ENCODE measurements at regions not wholly inside any gene's neighbourhood (a gene's known extent, or its start where the extent isn't known, plus 50 kb on each side); places are given as distances from the start of the nearest gene placed in this dataset.

DNA sequence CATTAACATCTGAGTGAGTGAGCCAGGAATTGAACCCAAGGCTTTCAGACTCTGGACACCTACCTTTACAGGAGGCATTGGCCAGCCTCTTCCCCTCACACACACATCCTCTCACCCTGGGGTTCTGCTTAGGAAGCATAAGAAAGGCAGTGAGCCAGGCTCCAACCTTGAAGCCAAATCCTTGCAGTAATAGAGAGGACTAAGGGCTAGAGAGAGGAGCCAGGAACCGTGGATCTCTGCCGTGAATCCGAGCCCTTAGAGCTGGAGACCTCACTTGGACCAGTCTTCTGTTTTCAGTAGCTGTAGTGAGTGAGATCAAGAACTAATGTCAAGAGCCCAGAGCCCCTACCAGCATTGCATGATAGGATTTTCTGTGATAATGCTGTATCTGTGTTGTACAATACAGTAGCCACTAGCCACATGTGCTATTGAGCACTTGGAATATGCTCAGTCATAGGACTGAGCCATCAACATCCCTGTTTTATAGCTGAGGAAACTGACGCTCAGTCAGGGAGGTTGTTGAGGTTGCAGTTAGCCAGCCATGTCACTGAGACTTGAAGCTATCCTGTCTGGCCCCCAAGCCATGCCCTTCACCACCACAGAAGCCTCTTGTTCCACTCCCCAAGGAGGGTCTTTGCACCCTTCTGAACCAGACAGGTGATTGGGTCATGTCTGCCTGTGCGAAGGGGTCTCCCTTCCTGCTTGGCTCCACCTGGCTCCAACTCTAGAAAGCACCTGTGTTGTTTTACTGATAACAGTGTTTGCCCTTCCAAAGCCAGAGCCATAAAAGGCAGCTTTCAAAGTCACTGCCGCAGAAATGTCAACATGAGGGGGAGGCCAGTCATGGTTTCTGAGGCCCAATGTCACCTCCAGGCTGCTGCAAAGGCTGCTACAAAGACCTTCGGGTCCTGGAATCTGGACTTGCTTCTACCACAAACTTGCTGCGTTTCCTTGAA lies 101.1 kb upstream of the JUN start:
- DNase-seq: peak; percentile 56
- intact Hi-C loops (cut with micrococcal nuclease): loop anchor here (10.0 kb wide), 1 partner anchor 70 kb away; no protein-coding TSS in a partner anchor
- peak; percentile 39 for ATAC-seq

DNA sequence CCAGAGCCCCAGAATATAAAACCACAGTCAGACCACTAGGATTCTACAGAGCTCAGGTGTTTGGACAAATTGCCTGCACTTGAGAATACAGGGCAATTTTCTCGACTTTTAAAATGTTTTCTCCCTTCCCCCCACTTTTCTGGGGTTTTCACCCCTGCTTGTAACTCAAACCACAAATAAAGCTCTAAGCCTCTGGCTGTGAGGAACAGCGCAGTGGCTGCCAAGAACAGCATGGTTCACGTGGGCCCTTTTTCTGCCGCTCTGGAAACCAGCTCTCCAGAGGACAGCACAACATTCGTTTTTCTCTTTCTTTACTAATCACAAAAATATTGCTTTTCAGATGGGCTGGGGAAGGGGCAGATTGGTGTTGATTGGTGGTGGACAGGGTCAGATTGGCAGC lies 102.2 kb upstream of the JUN start:
- intact Hi-C loops (cut with micrococcal nuclease): loop anchor here (10.0 kb wide), 1 partner anchor 71 kb away; no protein-coding TSS in a partner anchor
- DNase-seq (peak; percentile 70), ATAC-seq (peak; percentile 61)

DNA sequence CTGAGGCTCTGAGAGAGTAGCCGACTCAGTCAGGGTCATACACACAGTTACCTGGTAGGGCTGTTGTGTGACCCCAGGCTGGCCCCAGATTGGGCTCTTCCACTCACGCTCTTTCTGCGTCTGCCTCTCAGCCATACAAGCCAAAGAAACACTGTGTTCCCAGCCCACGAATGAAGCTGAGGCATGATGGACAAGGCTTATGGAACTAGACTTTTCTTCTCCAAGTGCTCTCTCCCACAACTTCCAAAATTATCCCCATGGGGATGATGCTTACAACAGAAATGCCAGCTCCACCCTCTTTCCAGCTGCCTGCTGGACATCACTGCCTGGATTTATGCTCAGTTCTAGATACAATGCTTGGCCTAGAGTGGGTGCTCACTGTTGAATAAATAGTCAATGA lies 102.8 kb upstream of the JUN start:
- ATAC-seq: peak; percentile 67
- DNase-seq: peak; percentile 35
- intact Hi-C loops (cut with micrococcal nuclease): loop anchor here (10.0 kb wide), 1 partner anchor 72 kb away; no protein-coding TSS in a partner anchor

DNA sequence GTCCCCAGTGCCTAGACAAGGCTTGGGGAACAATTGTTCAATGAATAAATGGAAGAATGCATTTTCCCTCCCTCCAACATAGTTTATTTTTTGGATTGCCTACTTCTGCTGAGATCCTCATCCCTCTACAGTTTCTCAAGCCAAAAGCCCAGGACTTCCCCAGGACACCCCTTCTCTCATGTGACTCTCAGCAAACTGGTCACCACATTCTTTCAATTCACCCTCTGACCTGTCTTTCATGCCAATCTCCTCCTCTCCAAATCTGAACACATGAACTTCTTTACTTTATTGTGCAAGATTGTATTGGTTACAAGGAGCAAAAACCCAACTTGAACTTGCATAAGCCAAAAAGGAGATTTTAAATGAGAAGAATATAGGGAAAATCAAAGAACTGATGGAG lies 103.2 kb upstream of the JUN start:
- intact Hi-C loops (cut with micrococcal nuclease): loop anchor here (10.0 kb wide), 1 partner anchor 72 kb away; no protein-coding TSS in a partner anchor
- ATAC-seq: peak; percentile 9

DNA sequence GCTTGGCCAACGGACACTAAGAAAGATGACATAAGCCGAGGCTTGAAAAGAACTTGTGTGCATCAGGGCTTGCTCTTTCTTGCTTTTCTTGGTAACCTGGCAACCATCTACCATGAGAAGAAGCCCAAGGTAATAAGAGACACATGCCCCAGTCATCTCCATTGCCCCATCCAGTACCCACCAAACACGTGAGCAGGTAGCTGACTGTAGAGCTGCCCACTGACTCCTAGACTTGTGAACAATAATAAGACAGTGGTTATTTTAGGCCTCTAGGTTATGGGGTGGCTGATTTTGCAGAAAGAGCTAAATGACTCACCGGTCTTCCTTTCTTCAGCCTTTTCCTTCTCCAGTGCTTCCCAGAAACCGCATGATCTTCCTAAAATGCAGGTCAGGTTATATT lies 105.0 kb upstream of the JUN start:
- DNase-seq (no peak), ATAC-seq (no peak)
- intact Hi-C loops (cut with micrococcal nuclease): loop anchor here (10.0 kb wide), 1 partner anchor 74 kb away; no protein-coding TSS in a partner anchor

More for the DNA sequence above, 103.2 kb upstream of the JUN start:
- no peak for DNase-seq

DNA sequence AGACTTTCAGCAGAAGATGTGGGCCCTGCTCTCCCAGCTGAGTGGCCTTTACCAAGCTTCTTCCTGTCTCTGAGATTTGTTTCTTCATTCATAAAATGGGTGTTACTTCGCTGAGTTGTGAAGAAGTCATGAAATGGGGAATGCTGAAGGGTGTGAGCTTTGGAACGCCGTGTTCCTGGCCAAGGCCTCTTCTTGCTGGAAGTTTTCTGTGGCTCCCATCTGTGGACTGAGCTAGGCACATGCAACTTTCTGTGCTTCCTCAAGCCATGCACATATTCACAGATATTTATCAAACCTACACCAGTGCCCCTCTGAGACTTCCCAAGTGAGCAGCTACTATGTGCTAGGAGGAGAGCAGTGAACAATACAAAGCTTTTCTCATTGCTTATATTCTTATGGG lies 106.3 kb upstream of the JUN start:
- peak; percentile 23 for ATAC-seq
- no peak for DNase-seq

DNA sequence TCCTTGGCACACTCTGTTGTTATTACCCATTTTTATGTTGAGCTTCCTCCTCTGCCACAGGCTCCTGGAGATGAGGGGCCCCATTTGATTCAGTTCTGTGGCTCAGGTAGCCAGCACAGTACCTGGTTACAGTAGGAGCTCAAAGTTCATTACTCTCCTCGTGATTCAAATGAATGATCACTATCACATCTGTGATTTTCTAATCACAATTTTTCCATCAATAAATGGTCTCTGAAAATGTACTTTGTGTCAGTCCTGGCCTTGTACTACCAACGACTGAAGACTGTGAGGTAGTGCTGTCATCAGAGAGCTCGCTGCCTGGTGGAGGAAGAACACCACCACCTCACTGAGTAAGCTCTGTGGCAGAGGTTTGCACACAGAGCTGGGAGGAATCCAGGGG lies 106.8 kb upstream of the JUN start:
- intact Hi-C loops (cut with micrococcal nuclease): no loop called here

More for the DNA sequence above, 106.3 kb upstream of the JUN start:
- intact Hi-C loops (cut with micrococcal nuclease): no loop called here

DNA sequence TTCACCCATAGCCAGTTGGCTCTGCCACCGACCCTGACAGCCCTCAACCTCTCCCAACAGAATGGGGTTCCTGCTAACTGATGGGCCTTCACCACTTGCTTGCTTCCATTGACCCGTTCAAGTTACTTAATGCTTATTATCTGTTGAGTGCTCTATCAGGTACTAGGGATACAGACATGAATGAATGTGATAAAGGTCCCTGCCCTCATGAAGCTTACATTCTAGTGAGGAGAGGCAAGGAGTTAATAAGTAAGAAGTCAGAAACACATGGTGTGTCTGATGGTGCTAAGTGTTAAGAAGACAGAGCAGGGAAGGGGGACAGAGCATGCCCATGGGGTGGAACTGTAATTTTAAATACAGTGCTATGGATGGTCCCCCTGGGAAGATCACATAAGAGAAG lies 107.5 kb upstream of the JUN start:
- no peak for DNase-seq
- intact Hi-C loops (cut with micrococcal nuclease): no loop called here
- ATAC-seq: no peak

More for the DNA sequence above, 106.8 kb upstream of the JUN start:
- ATAC-seq (no peak), DNase-seq (no peak)

DNA sequence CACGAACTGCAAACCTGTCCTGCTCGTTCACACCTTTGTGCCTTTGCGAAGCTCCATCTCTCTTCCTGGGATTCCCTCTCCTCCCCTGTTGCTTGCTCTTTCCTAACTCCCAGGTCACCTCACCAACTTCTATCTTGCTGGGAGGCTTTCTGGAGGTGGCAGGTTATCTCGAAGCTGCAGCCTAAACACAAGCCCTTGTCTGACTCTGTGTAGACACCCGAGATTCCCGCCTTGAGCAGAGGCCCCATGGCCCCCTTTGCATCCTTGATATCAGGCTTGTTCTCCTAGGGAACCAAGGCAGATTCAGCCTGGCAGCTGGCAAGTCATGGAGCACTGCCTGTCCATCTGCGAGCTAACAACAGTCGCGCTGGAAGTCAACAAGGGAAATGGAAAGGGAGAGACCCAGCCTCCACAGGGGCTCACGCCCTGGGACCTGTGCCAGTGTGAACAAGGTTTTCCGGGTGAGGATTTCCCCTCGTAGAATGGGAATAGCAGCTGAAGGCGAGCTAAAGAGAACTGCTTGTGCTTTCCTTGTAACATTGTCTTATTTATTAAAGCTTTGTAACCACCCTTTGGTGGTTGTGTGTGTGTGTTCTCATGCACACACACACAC lies 109.5 kb upstream of the JUN start:
- peak; percentile 73 for DNase-seq
- intact Hi-C loops (cut with micrococcal nuclease): no loop called here

DNA sequence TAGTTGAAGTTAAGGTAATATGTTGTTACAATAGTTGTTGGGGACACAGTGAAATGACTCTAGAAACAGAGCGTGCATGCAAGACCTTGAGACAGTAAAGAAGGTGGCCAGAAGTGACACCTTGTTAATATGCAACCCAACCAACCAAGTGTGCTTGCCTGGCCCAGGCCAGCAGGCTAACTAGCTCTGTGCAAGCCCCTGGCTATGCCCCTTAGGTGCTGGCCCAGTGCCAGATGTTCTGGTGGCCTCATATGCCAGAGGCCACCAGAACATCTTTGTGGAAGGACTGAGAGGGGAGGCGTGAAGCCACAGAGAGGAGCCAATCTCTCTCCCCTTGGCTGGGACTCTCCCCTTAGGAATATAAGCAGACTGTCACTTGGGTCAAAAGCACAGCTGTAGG lies 111.2 kb upstream of the JUN start:
- ATAC-seq (no peak), DNase-seq (peak; percentile 33)
- intact Hi-C loops (cut with micrococcal nuclease): no loop called here

More for the DNA sequence above, 109.5 kb upstream of the JUN start:
- ATAC-seq: peak; percentile 42

DNA sequence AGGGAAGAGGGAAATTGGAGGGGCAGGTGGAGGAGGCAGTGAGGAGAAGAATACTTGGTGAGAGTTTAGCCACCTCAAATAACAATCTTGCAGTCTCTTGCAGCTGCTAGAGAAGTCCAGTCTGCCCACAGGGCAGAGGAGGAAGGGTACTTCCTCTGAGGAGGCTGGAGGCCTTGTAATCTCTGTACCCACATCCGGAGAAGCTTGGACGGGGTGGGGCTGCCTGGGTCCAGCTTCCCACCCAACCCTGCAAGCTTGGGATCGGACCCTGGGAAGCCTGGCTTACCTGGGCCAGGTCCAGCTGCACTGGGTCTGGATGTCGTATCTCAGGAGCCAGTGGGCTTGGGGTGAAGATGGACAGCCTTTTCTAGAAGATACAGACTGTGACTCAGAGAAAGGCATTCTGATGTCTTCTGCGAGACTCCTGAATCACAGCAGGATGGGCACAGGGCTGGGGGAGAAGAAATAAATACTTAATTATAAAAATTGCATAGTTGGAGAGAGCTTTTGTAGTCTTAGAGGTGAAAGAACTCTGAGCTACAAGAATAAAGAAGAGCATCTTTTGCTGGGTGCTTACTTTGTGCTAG lies 111.8 kb upstream of the JUN start:
- DNase-seq (peak; percentile 32), ATAC-seq (peak; percentile 11)
- intact Hi-C loops (cut with micrococcal nuclease): no loop called here

DNA sequence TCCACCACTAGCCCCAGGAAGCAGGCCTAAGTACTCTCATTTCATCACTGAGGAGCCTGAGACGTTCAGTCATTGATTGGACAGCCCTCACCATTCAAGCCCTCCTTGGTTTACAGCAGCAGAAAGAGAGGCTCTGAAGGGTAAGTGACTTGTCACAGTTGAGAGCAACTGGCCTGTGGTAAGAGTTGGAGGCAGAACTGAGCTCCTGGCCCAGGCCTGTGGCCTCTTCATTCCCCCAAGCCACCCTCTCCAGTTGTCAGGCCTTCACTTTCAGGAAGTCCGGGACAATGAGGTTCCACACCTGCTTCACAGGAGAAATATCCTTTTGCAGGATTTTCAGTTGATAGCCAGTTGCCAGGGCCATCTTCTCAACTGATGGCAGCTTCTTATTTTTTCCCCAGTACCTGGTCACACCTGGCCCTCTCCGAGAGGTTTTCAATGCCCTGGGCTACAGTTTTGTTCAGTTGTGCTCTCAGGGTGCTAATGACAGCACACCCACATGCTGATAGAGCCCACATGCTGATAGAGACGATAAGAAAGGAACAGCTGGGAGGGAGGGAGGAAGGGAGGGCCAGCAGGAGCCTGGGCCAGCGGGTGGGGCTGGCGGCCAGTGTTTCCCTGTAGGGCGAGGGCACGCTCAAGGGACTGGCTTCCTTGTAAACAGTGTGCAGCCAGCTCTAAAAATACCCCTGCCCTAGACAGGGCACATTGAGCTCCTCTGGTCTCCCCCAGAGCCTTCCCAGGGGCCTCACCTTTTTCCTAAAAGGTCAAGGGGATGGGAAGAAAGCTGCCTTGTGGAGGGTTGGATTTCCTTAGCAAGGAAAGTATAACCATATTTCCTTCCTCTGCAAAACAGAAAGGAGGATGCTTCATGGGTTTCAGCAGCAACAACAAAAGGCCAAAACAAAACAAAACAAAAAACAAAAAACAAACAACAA lies 112.7 kb upstream of the JUN start:
- intact Hi-C loops (cut with micrococcal nuclease): no loop called here
- DNase-seq (peak; percentile 80), ATAC-seq (peak; percentile 82)

DNA sequence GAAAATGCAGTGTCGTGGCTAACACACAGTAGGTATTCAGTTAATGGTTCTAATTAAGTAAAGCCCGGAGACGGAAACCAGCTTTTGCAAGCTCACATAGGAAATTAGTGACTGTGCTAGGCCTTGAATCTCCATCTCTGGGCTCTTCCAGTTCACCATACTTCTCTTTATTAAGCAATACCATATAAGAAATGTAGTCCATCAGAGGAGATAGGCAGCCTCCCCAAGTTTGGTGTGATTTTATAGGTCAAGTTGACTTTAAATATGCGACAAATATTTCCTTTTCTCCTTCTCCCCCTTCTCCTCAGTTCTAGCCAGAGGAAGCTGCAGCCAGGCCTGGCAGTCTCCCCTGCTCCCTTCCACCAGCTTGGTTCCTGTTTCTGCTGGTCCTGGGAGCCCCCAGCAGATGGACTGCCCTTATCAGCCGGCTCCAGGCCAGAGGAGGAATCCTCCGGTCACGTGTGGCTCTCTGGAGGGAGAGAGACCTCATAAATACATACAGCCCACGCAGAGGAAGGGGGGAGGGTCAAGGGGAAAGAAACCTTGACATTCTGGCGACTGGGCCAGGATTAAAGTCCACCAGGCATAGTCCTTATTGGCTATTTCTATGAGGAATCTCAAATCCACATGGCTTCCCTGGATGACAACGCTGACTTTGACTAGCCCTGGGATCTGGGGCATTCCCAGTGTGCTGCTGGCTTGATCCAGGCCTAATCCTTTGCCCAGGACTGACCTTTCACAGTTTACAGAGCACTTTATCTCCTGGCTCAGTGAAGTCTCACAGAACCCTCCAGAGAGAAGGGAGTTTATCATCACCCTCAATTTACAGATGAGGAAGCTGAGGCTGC lies 115.1 kb upstream of the JUN start:
- DNase-seq: peak; percentile 75
- ATAC-seq: peak; percentile 19
- intact Hi-C loops (cut with micrococcal nuclease): no loop called here

DNA sequence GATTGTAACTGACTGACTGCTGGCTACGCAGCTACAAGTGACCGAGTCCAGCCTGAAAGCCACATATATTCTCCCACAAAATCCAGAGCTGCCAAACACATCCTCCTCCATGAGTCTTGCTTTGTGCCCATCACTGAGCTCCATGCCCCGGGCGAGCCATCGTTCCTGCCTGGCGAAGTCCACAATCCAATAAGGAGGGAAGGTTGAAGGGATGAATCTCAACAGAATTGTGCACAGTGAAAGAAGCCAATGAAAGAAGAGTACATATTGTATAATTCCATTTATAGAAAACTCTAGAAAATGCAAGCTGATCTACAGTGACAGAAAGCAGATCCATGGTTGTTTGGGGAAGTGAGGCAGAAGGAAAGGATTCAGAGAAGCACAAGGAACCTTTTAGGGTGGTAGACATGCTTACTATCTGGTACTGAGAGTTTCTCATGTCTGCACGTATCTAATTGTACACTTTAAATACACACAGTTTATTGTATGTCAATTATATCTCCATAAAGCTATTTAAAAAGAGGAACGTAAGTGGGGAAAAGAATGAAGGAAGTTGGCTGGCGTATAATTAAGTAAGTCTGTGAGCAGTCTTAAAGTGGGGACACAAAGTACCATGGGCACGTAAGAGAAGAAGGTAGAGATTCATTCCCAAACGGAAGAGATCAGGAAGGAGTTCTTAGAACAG lies 115.9 kb upstream of the JUN start:
- ATAC-seq: no peak
- no peak for DNase-seq
- intact Hi-C loops (cut with micrococcal nuclease): no loop called here

DNA sequence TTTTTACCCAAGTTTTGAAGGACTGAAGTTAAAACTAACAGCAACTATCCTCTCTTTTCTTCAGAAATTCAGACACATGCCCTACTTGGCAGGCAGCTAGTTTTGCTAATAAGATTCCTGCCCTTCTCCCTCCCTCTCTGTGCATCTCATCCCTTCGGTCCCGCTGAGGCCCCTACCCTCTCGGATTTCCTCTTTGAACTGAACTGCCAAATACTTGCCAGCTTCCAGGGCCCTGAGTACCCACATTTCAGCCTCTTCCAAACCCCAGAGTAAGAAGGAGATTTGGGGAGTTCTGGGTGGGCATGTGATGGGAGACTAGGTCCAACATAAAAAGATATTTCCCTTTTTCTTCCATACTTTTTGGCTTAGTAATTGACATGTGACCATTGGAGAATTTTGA lies 116.5 kb upstream of the JUN start:
- intact Hi-C loops (cut with micrococcal nuclease): no loop called here
- no peak for ATAC-seq
- DNase-seq: no peak

DNA sequence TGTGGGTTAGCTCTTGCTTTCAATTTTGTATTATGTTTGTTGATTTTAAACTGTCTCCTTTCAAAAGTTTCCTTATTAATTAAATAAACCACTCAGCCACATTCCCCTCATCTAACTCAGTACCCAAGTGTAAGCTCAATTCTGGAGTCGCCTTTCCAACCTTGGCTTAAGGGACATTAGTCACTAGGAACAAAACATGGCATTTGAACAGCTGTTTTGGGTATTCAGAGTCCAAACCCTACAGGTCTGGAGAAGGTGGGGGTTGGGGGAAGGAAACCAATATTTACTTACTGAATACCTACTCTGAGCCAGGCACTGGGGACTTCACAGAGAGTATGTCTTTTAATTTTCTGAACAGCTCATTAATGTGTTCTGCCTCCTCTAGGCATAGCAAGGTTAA lies 117.2 kb upstream of the JUN start:
- DNase-seq (no peak), ATAC-seq (no peak)
- intact Hi-C loops (cut with micrococcal nuclease): no loop called here

DNA sequence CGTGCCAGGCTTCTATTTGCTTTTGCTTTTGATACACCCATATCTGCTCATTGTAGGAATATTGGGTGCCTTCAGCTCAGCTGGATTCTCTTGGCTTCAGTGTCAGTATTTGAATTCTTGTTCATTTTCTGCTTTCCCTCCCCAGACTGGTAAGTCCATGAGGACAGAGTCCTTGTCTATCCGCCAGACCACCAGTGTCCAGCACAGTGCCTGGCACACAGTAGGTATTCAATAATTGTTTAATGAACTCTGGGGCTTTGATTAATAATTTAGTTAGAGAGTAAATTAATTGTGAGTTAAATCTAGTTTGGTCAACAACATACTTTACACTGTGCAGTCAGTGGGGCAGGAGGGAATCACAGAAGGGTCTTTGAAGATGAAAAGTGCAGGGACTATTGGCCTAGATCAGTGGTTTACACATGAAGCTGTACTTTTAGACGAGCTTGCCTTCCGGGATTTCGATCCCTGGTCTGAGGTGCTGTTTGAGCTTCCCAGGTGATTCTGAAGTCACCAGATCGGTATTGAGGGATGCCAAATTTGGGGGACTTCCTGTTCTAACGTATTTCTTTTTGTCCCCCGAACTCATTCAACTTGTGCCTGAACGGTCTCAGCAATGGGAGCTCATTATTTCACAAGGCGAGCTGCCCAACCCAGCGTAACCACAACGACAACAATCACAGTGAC lies 119.1 kb upstream of the JUN start:
- DNase-seq (no peak), ATAC-seq (no peak)
- intact Hi-C loops (cut with micrococcal nuclease): no loop called here
